SK-N-SH (cell line): ENCODE measurements at regions not wholly inside any gene's neighbourhood (a gene's known extent, or its start where the extent isn't known, plus 50 kb on each side); places are given as distances from the start of the nearest gene placed in this dataset.

Experiments
- CTCF ChIA-PET: fragments of 300-600, 350-600 bp; formaldehyde crosslinking; extraction: SDS; loops from one replicate; lab custom pipeline; 2021; lab: Yijun Ruan, JAX
- POLR2A ChIA-PET: fragments of 350-600 bp; sonication (Branson Sonifier 250); formaldehyde crosslinking; extraction: SDS; loops from one replicate; lab custom pipeline; 2020; ENCODE audit warnings: antibody characterized with exemption, inconsistent platforms; lab: Yijun Ruan, JAX
- DNase-seq: peaks from one replicate; pipeline ENCODE4 v3.0.0; 2012
- H2AFZ ChIP-seq: fragments of 200-600 bp; sonication (generic); 2 replicates; pipeline ENCODE4 v1.8.1; 2016; ENCODE audit warnings: antibody characterized with exemption, mild to moderate bottlenecking, low read depth
- H3F3A ChIP-seq: fragments of 200-600 bp; sonication (generic); replicated peaks from 2 replicates; pipeline ENCODE3; 2016; ENCODE audit warnings: antibody characterized with exemption, mild to moderate bottlenecking; ENCODE audit not compliant: insufficient read depth
- H3K27ac ChIP-seq, 2 experiments: fragments of 200-500 bp in 1 of 2; fragments of 200-600 bp in 1 of 2; sonication (Bioruptor generic) in 1 of 2; sonication (generic), shearing (Covaris generic) in 1 of 2; 2 replicates each; pipeline versions ENCODE4 v1.5.1 to v1.6.1; 2014 to 2016; ENCODE audit warnings: low read depth in 2 of 2, inconsistent platforms in 1 of 2, low read length in 1 of 2, mild to moderate bottlenecking in 1 of 2, mixed read lengths in 1 of 2
- H3K27me3 ChIP-seq: fragments of 200-600 bp; sonication (generic), shearing (Covaris generic); 2 replicates; pipeline ENCODE4 v1.6.1; 2016; ENCODE audit warnings: mixed run types; ENCODE audit not compliant: insufficient read depth
- H3K36me3 ChIP-seq, 2 experiments: fragments of 200-500 bp in 1 of 2; fragments of 200-600 bp in 1 of 2; sonication (Bioruptor generic) in 1 of 2; sonication (generic) in 1 of 2; replicated peaks in 1 of 2; 2 replicates each; pipeline versions ENCODE3 to v1.5.1; 2014 to 2016; ENCODE audit warnings: low read length in 1 of 2, mild to moderate bottlenecking in 1 of 2; ENCODE audit not compliant: insufficient read depth in 2 of 2, control insufficient read depth in 1 of 2
- H3K4me1 ChIP-seq, 2 experiments: fragments of 200-500 bp in 1 of 2; fragments of 200-600 bp in 1 of 2; sonication (Bioruptor generic) in 1 of 2; sonication (generic), shearing (Covaris generic) in 1 of 2; 2 replicates each; pipeline versions ENCODE4 v1.5.1 to v1.6.1; 2014 to 2016; ENCODE audit warnings: low read depth in 1 of 2, low read length in 1 of 2, mixed run types in 1 of 2; ENCODE audit not compliant: insufficient read depth in 2 of 2, control insufficient read depth in 1 of 2
- H3K4me2 ChIP-seq: fragments of 200-600 bp; sonication (generic), shearing (Covaris generic); 2 replicates; pipeline ENCODE4 v1.6.1; 2017; ENCODE audit warnings: mixed run types
- H3K4me3 ChIP-seq, 2 experiments: fragments of 200-500 bp in 1 of 2; fragments of 200-600 bp in 1 of 2; sonication (Bioruptor generic) in 1 of 2; sonication (generic), shearing (Covaris generic) in 1 of 2; 2 replicates each; pipeline versions ENCODE4 v1.5.1 to v1.8.1; 2014 to 2016; ENCODE audit warnings: low read depth in 2 of 2, inconsistent platforms in 1 of 2, low read length in 1 of 2, mild to moderate bottlenecking in 1 of 2, mixed read lengths in 1 of 2, moderate library complexity in 1 of 2
- H3K79me2 ChIP-seq: fragments of 200-600 bp; sonication (generic); 2 replicates; pipeline ENCODE4 v1.8.1; 2017; ENCODE audit warnings: mild to moderate bottlenecking; ENCODE audit not compliant: insufficient read depth
- H3K9ac ChIP-seq: fragments of 200-600 bp; sonication (generic); 2 replicates; pipeline ENCODE4 v1.6.1; 2017; ENCODE audit warnings: mixed run types
- H3K9me2 ChIP-seq: fragments of 200-600 bp; sonication (generic); 2 replicates; pipeline ENCODE4 v1.6.1; 2017; ENCODE audit warnings: mixed run types
- H3K9me3 ChIP-seq: fragments of 200-600 bp; sonication (generic); 2 replicates; pipeline ENCODE4 v1.6.1; 2017; ENCODE audit warnings: mixed run types, mild to moderate bottlenecking, moderate library complexity
- H4K20me1 ChIP-seq: fragments of 200-600 bp; sonication (generic); 2 replicates; pipeline ENCODE4 v1.6.1; 2017; ENCODE audit warnings: mild to moderate bottlenecking, mixed run types; ENCODE audit not compliant: insufficient read depth
- CHD2 ChIP-seq: fragments of 150-350 bp; IDR thresholded peaks from 2 replicates; pipeline ENCODE4 v1.6.1; 2018; ENCODE audit warnings: low read length; ENCODE audit not compliant: partially characterized antibody
- EP300 ChIP-seq, 2 experiments: IDR thresholded peaks; 2 replicates each; pipeline versions ENCODE4 v1.4.0 to v1.6.1; 2012; ENCODE audit warnings: borderline replicate concordance in 1 of 2, low read depth in 1 of 2, low read length in 1 of 2
- FOXM1 ChIP-seq: IDR thresholded peaks from 2 replicates; pipeline ENCODE4 v1.4.0; 2012; ENCODE audit warnings: low read depth, mild to moderate bottlenecking
- GABPA ChIP-seq: IDR thresholded peaks from 2 replicates; pipeline ENCODE4 v1.4.0; 2012; ENCODE audit warnings: low read depth, mild to moderate bottlenecking
- GATA2 ChIP-seq: sonication (generic); formaldehyde crosslinking; IDR thresholded peaks from 2 replicates; pipeline ENCODE4 v1.5.0; 2020; ENCODE audit warnings: mild to moderate bottlenecking, missing genetic modification reagents
- JUND ChIP-seq: IDR thresholded peaks from 2 replicates; pipeline ENCODE4 v1.4.0; 2012
- MEF2A ChIP-seq: IDR thresholded peaks from 2 replicates; pipeline ENCODE4 v1.4.0; 2012; ENCODE audit warnings: low read depth, borderline replicate concordance
- NRF1 ChIP-seq: IDR thresholded peaks from 2 replicates; pipeline ENCODE4 v1.6.1; 2012; ENCODE audit warnings: low read depth, mild to moderate bottlenecking, low read length
- PBX3 ChIP-seq: IDR thresholded peaks from 2 replicates; pipeline ENCODE4; 2012
- POLR2AphosphoS5 ChIP-seq: IDR thresholded peaks from 2 replicates; pipeline ENCODE4 v1.6.1; 2012; ENCODE audit warnings: low read depth, low read length
- RAD21 ChIP-seq: IDR thresholded peaks from 2 replicates; pipeline ENCODE4 v1.6.1; 2012; ENCODE audit warnings: mild to moderate bottlenecking, low read length
- RCOR1 ChIP-seq: fragments of 150-350 bp; IDR thresholded peaks from 2 replicates; pipeline ENCODE4 v1.6.1; 2017; ENCODE audit warnings: antibody characterized with exemption, low read length
- REST ChIP-seq: IDR thresholded peaks from 2 replicates; pipeline ENCODE4 v1.6.1; 2012; ENCODE audit warnings: mild to moderate bottlenecking, low read depth, low read length, moderate library complexity
- RFX5 ChIP-seq: IDR thresholded peaks from 2 replicates; pipeline ENCODE4 v1.6.1; 2012; ENCODE audit warnings: mild to moderate bottlenecking, improper control_type of control experiment, low read length
- RXRA ChIP-seq: IDR thresholded peaks from 2 replicates; pipeline ENCODE4 v1.4.0; 2012; ENCODE audit warnings: low read depth, mild to moderate bottlenecking, borderline replicate concordance
- SMC3 ChIP-seq: IDR thresholded peaks from 2 replicates; pipeline ENCODE4 v1.6.1; 2012; ENCODE audit warnings: low read depth, low read length, improper control_type of control experiment
- TAF1 ChIP-seq: IDR thresholded peaks from 2 replicates; pipeline ENCODE4 v1.6.1; 2012; ENCODE audit warnings: low read depth, mild to moderate bottlenecking, low read length, moderate library complexity, borderline replicate concordance
- TCF12 ChIP-seq: IDR thresholded peaks from 2 replicates; pipeline ENCODE4 v1.4.0; 2012
- YY1 ChIP-seq: IDR thresholded peaks from 2 replicates; pipeline ENCODE4 v1.4.0; 2012; ENCODE audit warnings: low read depth, mild to moderate bottlenecking
- ZBTB33 ChIP-seq: IDR thresholded peaks from 2 replicates; pipeline ENCODE4 v1.4.0; 2012; ENCODE audit warnings: low read depth, borderline replicate concordance
- WGBS: methylation state at CpG from one replicate; pipeline ENCODE4 v1.1.6; 2017; ENCODE audit warnings: low lambda C conversion rate; 5-methylcytosine and 5-hydroxymethylcytosine counted together
- TF ChIP-seq, protein P1 (sequence below): fragments of 150-350 bp; IDR thresholded peaks from 2 replicates; pipeline ENCODE4 v1.6.1; 2017; ENCODE audit warnings: antibody characterized with exemption, low read length, low read depth, borderline replicate concordance

DNA sequence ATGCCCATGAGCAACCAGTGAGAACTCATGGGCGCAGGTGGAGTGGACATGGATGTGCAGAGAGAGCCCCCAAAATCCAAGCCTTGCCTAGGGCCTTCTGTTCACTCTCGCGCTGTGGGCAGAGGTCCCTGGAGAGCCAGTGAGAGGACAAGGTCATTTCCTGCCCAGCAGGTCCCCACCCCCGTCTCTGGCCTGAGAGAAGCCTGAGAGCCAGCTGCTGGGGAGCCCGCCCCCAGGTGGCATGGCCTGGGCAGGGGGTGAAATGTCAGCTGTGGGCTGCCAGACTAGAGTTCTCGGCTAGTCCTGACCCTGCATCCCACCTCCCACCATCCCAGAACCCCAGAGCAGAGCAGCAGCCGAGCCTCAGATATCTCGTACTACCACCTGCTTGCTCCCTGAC is 85.3 kb downstream of the BARX1 start:
- H3K9me3 ChIP-seq = peaks cover 5% of the 10 kb centered on the region; the same call in 1 of the 2 replicates
- ChIA-PET CTCF (no interaction called here), POLR2A (no interaction called here)
- H2AFZ ChIP-seq = no peak overlapping the region
- DNase-seq = no peak
- TF ChIP-seq YY1 = no peak
- TF ChIP-seq RCOR1 = no peak
- TF ChIP-seq RFX5 = no peak
- no peak for TF ChIP-seq EP300 (IDR thresholded peaks at IDR 0.05; ENCODE audit: borderline replicate concordance in 1 of 2, low read depth in 1 of 2, low read length in 1 of 2)
- no peak for TF ChIP-seq MEF2A
- no peak for TF ChIP-seq SMC3
- TF ChIP-seq CHD2 = no peak
- no peak for TF ChIP-seq NRF1
- TF ChIP-seq FOXM1 = no peak
- TF ChIP-seq POLR2AphosphoS5 = no peak
- TF ChIP-seq TCF12 = no peak
- TF ChIP-seq REST = no peak
- no peak for TF ChIP-seq TAF1
- no peak for TF ChIP-seq JUND
- 20% methylated on average over 8 of the region's 8 CpGs for WGBS
- H3K79me2 ChIP-seq = no peaks in the 10 kb centered on the region
- no peaks in the 10 kb centered on the region for H3K27me3 ChIP-seq
- no peaks in the 10 kb centered on the region for H3F3A ChIP-seq
- no peaks in the 10 kb centered on the region for H3K4me1 ChIP-seq
- no peak overlapping the region for H3K27ac ChIP-seq
- no peaks in the 10 kb centered on the region for H4K20me1 ChIP-seq
- H3K36me3 ChIP-seq = no peaks in the 10 kb centered on the region
- no peak overlapping the region for H3K4me3 ChIP-seq
- no peaks in the 10 kb centered on the region for H3K9me2 ChIP-seq
- no peak overlapping the region for H3K4me2 ChIP-seq
- H3K9ac ChIP-seq = no peak overlapping the region

DNA sequence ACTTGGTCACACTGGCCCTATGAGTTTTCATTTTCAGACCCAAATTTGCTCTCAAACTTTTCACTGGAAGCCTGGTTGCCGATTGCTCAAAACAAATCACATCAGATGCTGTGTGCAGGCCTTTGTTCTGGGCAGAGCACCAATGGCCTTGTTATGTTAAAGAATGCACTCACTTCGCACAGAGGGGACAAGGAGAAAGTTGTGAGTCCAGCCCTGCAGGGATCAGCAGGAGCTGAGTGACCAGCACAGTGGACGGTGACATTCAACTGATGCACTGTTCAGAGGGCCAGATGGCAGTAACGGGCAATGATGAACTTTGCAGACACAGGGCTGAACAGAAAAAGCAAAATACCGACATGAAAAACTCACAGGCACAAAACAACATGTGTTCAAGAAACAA is 86.1 kb downstream of the BARX1 start:
- no peaks in the 10 kb centered on the region for H4K20me1 ChIP-seq
- no peak overlapping the region for H3K27ac ChIP-seq
- no peak overlapping the region for H3K4me2 ChIP-seq
- H3K9me2 ChIP-seq = no peaks in the 10 kb centered on the region
- no peaks in the 10 kb centered on the region for H3F3A ChIP-seq
- H3K79me2 ChIP-seq = no peaks in the 10 kb centered on the region
- no peaks in the 10 kb centered on the region for H3K27me3 ChIP-seq
- no peak for DNase-seq
- no peak for TF ChIP-seq GATA2 (CRISPR knock-in tag)
- TF ChIP-seq, protein P1, sequence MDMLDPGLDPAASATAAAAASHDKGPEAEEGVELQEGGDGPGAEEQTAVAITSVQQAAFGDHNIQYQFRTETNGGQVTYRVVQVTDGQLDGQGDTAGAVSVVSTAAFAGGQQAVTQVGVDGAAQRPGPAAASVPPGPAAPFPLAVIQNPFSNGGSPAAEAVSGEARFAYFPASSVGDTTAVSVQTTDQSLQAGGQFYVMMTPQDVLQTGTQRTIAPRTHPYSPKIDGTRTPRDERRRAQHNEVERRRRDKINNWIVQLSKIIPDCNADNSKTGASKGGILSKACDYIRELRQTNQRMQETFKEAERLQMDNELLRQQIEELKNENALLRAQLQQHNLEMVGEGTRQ = no peak
- no peak for TF ChIP-seq RXRA
- no peak for TF ChIP-seq RFX5
- TF ChIP-seq TCF12 = no peak
- TF ChIP-seq GABPA = no peak
- TF ChIP-seq ZBTB33 = no peak
- no peak for TF ChIP-seq RAD21
- no peak for TF ChIP-seq POLR2AphosphoS5
- TF ChIP-seq PBX3 = no peak
- CTCF ChIA-PET = interaction anchor here (0.7 kb wide), 1 partner anchor 9 kb away, joined by 3 read pairs; no protein-coding TSS in a partner anchor
- H3K4me3 ChIP-seq = no peak overlapping the region
- POLR2A ChIA-PET = no interaction called here
- no peaks in the 10 kb centered on the region for H3K4me1 ChIP-seq
- H3K9ac ChIP-seq = no peak overlapping the region
- no peaks in the 10 kb centered on the region; the same call in 1 of the 2 replicates for H3K9me3 ChIP-seq
- H2AFZ ChIP-seq = no peak overlapping the region
- WGBS = 37% methylated on average over 5 of the region's 5 CpGs
- H3K36me3 ChIP-seq = no peaks in the 10 kb centered on the region
